Natural killer cell (primary cell): ENCODE measurements at regions not wholly inside any gene's neighbourhood (a gene's known extent, or its start where the extent isn't known, plus 50 kb on each side); places are given as distances from the start of the nearest gene placed in this dataset.
A peak's percentile ranks its signal among the peaks of the same experiment; 100 is the strongest.

ENCODE experiments used
- ATAC-seq, 3 donors: fragments of 150-1000 bp in 2 of 3; fragments of 200-7000 bp in 1 of 3; cut with Tn5 transposase; 1 replicate in 1 of 3; 2 replicates in 2 of 3; pipeline ENCODE4 v1.10.0; 2021; ENCODE audit warnings: mild to moderate bottlenecking in 2 of 3, moderate library complexity in 2 of 3
- DNase-seq, 2 donors: peaks; one replicate each; pipeline versions ENCODE4 v3.0.0 to v3.0.0-alpha.2; 2013 to 2021; ENCODE audit warnings: mixed read lengths in 1 of 2
- H3K27ac ChIP-seq: one replicate; pipeline ENCODE4 v1.5.1; 2013; ENCODE audit warnings: mild to moderate bottlenecking, low read length
- H3K27me3 ChIP-seq: one replicate; pipeline ENCODE4 v1.6.1; 2013; ENCODE audit warnings: low read length; ENCODE audit not compliant: control insufficient read depth, insufficient read depth
- H3K36me3 ChIP-seq: one replicate; pipeline ENCODE4 v1.6.1; 2013; ENCODE audit warnings: low read length; ENCODE audit not compliant: control insufficient read depth, insufficient read depth
- H3K4me1 ChIP-seq: one replicate; pipeline ENCODE4 v1.6.1; 2013; ENCODE audit warnings: low read length; ENCODE audit not compliant: control insufficient read depth, insufficient read depth
- H3K4me3 ChIP-seq: one replicate; pipeline ENCODE4 v1.5.1; 2013; ENCODE audit warnings: low read length
- H3K9me3 ChIP-seq: one replicate; pipeline ENCODE4 v1.6.1; 2013; ENCODE audit warnings: low read length; ENCODE audit not compliant: control insufficient read depth, insufficient read depth
- H3K27ac Mint-ChIP-seq, 2 donors: one replicate each; pipeline ENCODE4 v1.8.0; 2022; ENCODE audit warnings: mild to moderate bottlenecking in 2 of 2, mixed read lengths in 2 of 2, moderate library complexity in 1 of 2
- H3K27me3 Mint-ChIP-seq, 2 donors: one replicate each; pipeline ENCODE4 v1.8.0; 2022; ENCODE audit warnings: low read depth in 2 of 2, mixed read lengths in 2 of 2
- H3K36me3 Mint-ChIP-seq: one replicate; pipeline ENCODE4 v1.8.0; 2022; ENCODE audit warnings: mixed read lengths
- H3K4me1 Mint-ChIP-seq, 2 donors: one replicate each; pipeline ENCODE4 v1.8.0; 2022; ENCODE audit warnings: mixed read lengths in 2 of 2
- H3K4me3 Mint-ChIP-seq: one replicate; pipeline ENCODE4 v1.8.0; 2022; ENCODE audit warnings: mild to moderate bottlenecking, moderate library complexity, mixed read lengths
- H3K9me3 Mint-ChIP-seq, 2 donors: one replicate each; pipeline ENCODE4 v1.8.0; 2022; ENCODE audit warnings: mixed read lengths in 2 of 2
- CTCF ChIP-seq: fragments of 200-600 bp; IDR thresholded peaks from one replicate; pipeline ENCODE4 v1.8.0; 2022; ENCODE audit warnings: antibody characterized with exemption
- WGBS: methylation state at CpG from one replicate; pipeline ENCODE4 v1.1.7; 2013; ENCODE audit warnings: missing lambda C conversion rate; ENCODE audit not compliant: insufficient coverage; 5-methylcytosine and 5-hydroxymethylcytosine counted together
- intact Hi-C: fragments of 100-400 bp; cut with micrococcal nuclease; formaldehyde crosslinking; loops from one replicate; pipeline ENCODE4 v1.14.2; 2022

GRCh38 chr18:8960740-8961657, 141.5 kb upstream of the NDUFV2 start:
- H3K4me3 Mint-ChIP-seq = no peak overlapping the region
- no peak for TF ChIP-seq CTCF
- no peak overlapping the region for H3K27ac Mint-ChIP-seq
- no peak for DNase-seq
- no peaks in the 10 kb centered on the region for H3K36me3 Mint-ChIP-seq
- 92% methylated on average over 10 of the region's 10 CpGs for WGBS
- H3K9me3 Mint-ChIP-seq = no peaks in the 10 kb centered on the region
- intact Hi-C loops = no loop called here
- no peaks in the 10 kb centered on the region for H3K36me3 ChIP-seq
- H3K27me3 ChIP-seq = no peaks in the 10 kb centered on the region
- peaks cover 3 to 18% of the 10 kb centered on the region in 2 donors for H3K27me3 Mint-ChIP-seq
- no peak for ATAC-seq
- H3K27ac ChIP-seq = no peak overlapping the region
- H3K4me3 ChIP-seq = no peak overlapping the region
- no peaks in the 10 kb centered on the region for H3K4me1 ChIP-seq
- H3K4me1 Mint-ChIP-seq = no peaks in the 10 kb centered on the region
- H3K9me3 ChIP-seq = no peaks in the 10 kb centered on the region

- DNase-seq = no peak
- H3K27ac Mint-ChIP-seq = no peak overlapping the region
- no peak for TF ChIP-seq CTCF
- no peak overlapping the region for H3K4me3 Mint-ChIP-seq
- H3K27ac ChIP-seq = no peak overlapping the region
- no peaks in the 10 kb centered on the region for H3K4me1 ChIP-seq
- no peaks in the 10 kb centered on the region for H3K9me3 ChIP-seq
- peaks cover 6 to 8% of the 10 kb centered on the region in 2 donors for H3K27me3 Mint-ChIP-seq
- intact Hi-C loops = no loop called here
- no peak for ATAC-seq
- H3K4me3 ChIP-seq = no peak overlapping the region
- no peaks in the 10 kb centered on the region for H3K27me3 ChIP-seq
- no peaks in the 10 kb centered on the region for H3K4me1 Mint-ChIP-seq
- no peaks in the 10 kb centered on the region for H3K36me3 Mint-ChIP-seq
- 98% methylated on average over 8 of the region's 8 CpGs for WGBS
- H3K36me3 ChIP-seq = no peaks in the 10 kb centered on the region
- H3K9me3 Mint-ChIP-seq = no peaks in the 10 kb centered on the region
Observed at GRCh38 chr18:8962192-8962779, 140.2 kb upstream of the NDUFV2 start.

- Histone ChIP-seq H3K4me1 (no peaks in the 10 kb centered on the region), H3K4me3 (no peak overlapping the region), H3K27ac (no peak overlapping the region), H3K36me3 (no peaks in the 10 kb centered on the region), H3K9me3 (no peaks in the 10 kb centered on the region), H3K27me3 (no peaks in the 10 kb centered on the region)
- ATAC-seq (peak in 1 of 3 donors; percentile 6), DNase-seq (no peak)
- no peak for TF ChIP-seq CTCF
- WGBS = 89% methylated on average over 8 of the region's 8 CpGs
- peaks cover 6 to 8% of the 10 kb centered on the region in 2 donors for H3K27me3 Mint-ChIP-seq
- no peaks in the 10 kb centered on the region for H3K9me3 Mint-ChIP-seq
- intact Hi-C loops = no loop called here
- no peak overlapping the region for H3K4me3 Mint-ChIP-seq
- no peaks in the 10 kb centered on the region for H3K36me3 Mint-ChIP-seq
- no peak overlapping the region for H3K27ac Mint-ChIP-seq
- H3K4me1 Mint-ChIP-seq = no peaks in the 10 kb centered on the region
Observed at GRCh38 chr18:8962855-8963635, 139.5 kb upstream of the NDUFV2 start.
